Liver (tissue), 8 donors: ENCODE measurements at regions not wholly inside any gene's neighbourhood (a gene's known extent, or its start where the extent isn't known, plus 50 kb on each side); places are given as distances from the start of the nearest gene placed in this dataset.

Experiments
- DNase-seq: peaks from one replicate; pipeline ENCODE4 v3.0.0-alpha.2; 2017; ENCODE audit warnings: low spot score
- H3K27ac ChIP-seq, 2 donors: one replicate each; pipeline ENCODE4 v1.7.0; 2013; ENCODE audit warnings: inconsistent platforms in 2 of 2, low read length in 2 of 2, control low read depth in 1 of 2, low read depth in 1 of 2, mild to moderate bottlenecking in 1 of 2
- H3K27me3 ChIP-seq, 4 donors: one replicate each; pipeline versions ENCODE4 v1.6.1 to v1.7.0; 2013; ENCODE audit warnings: low read length in 3 of 4, inconsistent platforms in 1 of 4, mild to moderate bottlenecking in 1 of 4, moderate library complexity in 1 of 4; ENCODE audit not compliant: control insufficient read depth in 4 of 4, insufficient read depth in 4 of 4
- H3K36me3 ChIP-seq, 4 donors: one replicate each; pipeline versions ENCODE4 v1.6.1 to v1.7.0; 2013; ENCODE audit warnings: low read length in 3 of 4, mild to moderate bottlenecking in 3 of 4, low read depth in 1 of 4, moderate library complexity in 1 of 4; ENCODE audit not compliant: control insufficient read depth in 4 of 4, insufficient read depth in 3 of 4
- H3K4me1 ChIP-seq, 4 donors: one replicate each; pipeline versions ENCODE4 v1.6.1 to v1.7.0; 2013; ENCODE audit warnings: low read length in 3 of 4, mild to moderate bottlenecking in 3 of 4, moderate library complexity in 1 of 4; ENCODE audit not compliant: control insufficient read depth in 4 of 4, insufficient read depth in 4 of 4
- H3K4me3 ChIP-seq, 3 donors: one replicate each; pipeline versions ENCODE4 v1.6.1 to v1.7.0; 2013; ENCODE audit warnings: low read length in 3 of 3, control low read depth in 1 of 3, low read depth in 1 of 3, mild to moderate bottlenecking in 1 of 3
- H3K9ac ChIP-seq, 2 donors: one replicate each; pipeline ENCODE4 v1.7.0; 2013; ENCODE audit warnings: low read length in 2 of 2, mild to moderate bottlenecking in 2 of 2, moderate library complexity in 2 of 2, control low read depth in 1 of 2, low read depth in 1 of 2
- H3K9me3 ChIP-seq, 4 donors: one replicate each; pipeline versions ENCODE4 v1.6.1 to v1.7.0; 2013; ENCODE audit warnings: low read length in 3 of 4; ENCODE audit not compliant: control insufficient read depth in 4 of 4
- EGR1 ChIP-seq, 2 donors: IDR thresholded peaks; 2 replicates each; pipeline ENCODE4 v1.6.1; 2016 to 2018; ENCODE audit warnings: antibody characterized with exemption in 2 of 2, low read depth in 2 of 2
- FOXA1 ChIP-seq: IDR thresholded peaks from 2 replicates; pipeline ENCODE4 v1.6.1; 2016; ENCODE audit warnings: antibody characterized with exemption
- GABPA ChIP-seq, 2 donors: IDR thresholded peaks in 1 of 2; conservative IDR thresholded peaks in 1 of 2; 2 replicates each; pipeline ENCODE4 v1.6.1; 2016; ENCODE audit warnings: antibody characterized with exemption in 2 of 2, mild to moderate bottlenecking in 1 of 2, moderate library complexity in 1 of 2
- HNF4A ChIP-seq, 2 donors: conservative IDR thresholded peaks; 2 replicates each; pipeline ENCODE4 v1.6.1; 2016; ENCODE audit warnings: antibody characterized with exemption in 2 of 2, mild to moderate bottlenecking in 2 of 2
- HNF4G ChIP-seq: IDR thresholded peaks from 2 replicates; pipeline ENCODE4 v1.6.1; 2016; ENCODE audit warnings: antibody characterized with exemption
- JUND ChIP-seq, 2 donors: IDR thresholded peaks; 2 replicates each; pipeline ENCODE4 v1.6.1; 2016; ENCODE audit warnings: antibody characterized with exemption in 2 of 2
- RAD21 ChIP-seq, 2 donors: IDR thresholded peaks; 2 replicates each; pipeline ENCODE4 v1.6.1; 2016; ENCODE audit warnings: antibody characterized with exemption in 2 of 2, mild to moderate bottlenecking in 2 of 2
- RXRA ChIP-seq, 2 donors: IDR thresholded peaks; 2 replicates each; pipeline ENCODE4 v1.6.1; 2017 to 2018; ENCODE audit warnings: antibody characterized with exemption in 2 of 2, mild to moderate bottlenecking in 1 of 2
- TAF1 ChIP-seq: conservative IDR thresholded peaks from 2 replicates; pipeline ENCODE4 v1.6.1; 2016; ENCODE audit warnings: antibody characterized with exemption, mild to moderate bottlenecking
- YY1 ChIP-seq: IDR thresholded peaks from 2 replicates; pipeline ENCODE4 v1.6.1; 2016; ENCODE audit warnings: antibody characterized with exemption, mild to moderate bottlenecking
- WGBS: extraction: QIAGEN DNeasy Blood & Tissue Kit; methylation state at CpG from one replicate; pipeline ENCODE4 v1.1.7; 2013; 5-methylcytosine and 5-hydroxymethylcytosine counted together
- TF ChIP-seq, protein P1 (sequence below): IDR thresholded peaks from 2 replicates; pipeline ENCODE4 v1.6.1; 2016; ENCODE audit warnings: antibody characterized with exemption, mild to moderate bottlenecking
- TF ChIP-seq, protein P2 (sequence below): fragments of 150-350 bp; IDR thresholded peaks from 2 replicates; pipeline ENCODE4 v1.5.1; 2017; ENCODE audit warnings: improper control_type of control experiment, low read depth, low read length; ENCODE audit not compliant: missing input control
- TF ChIP-seq, protein P3 (sequence below): IDR thresholded peaks from 2 replicates; pipeline ENCODE4 v1.6.1; 2016; ENCODE audit warnings: antibody characterized with exemption
- TF ChIP-seq, protein P4 (sequence below): IDR thresholded peaks from 2 replicates; pipeline ENCODE4 v1.6.1; 2016; ENCODE audit warnings: antibody characterized with exemption
- donor health status: healthy.
- donor health status: healthy.
- donor health status: healthy.
- donor health status: healthy.
- donor health status: healthy.

DNA sequence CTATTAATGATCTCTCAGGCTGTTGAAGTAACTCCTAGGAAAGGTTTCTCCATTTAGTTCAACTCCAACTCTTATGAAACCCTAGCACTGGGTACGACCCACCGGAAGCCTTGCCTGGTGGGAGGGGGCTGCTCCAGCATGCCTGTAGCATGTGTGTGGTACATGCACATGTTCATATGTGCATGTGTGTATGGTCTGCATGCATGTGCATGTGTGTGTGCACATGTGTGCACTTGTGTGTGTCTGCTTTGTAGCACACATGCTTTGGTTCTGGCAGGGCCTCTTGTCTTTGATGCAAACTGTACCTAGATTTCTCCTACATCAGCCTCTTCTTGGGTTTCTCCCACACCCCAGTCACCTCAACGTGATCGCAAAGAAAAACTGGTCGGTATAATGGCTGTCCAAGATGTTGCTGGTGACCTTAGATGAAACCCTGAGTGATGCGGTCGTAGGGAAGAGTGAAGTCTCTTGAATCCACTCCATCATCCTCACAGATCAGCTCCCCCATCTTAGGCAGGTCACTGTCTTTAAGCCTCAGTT, 193.5 kb downstream of the MYLK4 start:
- 89% methylated on average over 7 of the region's 7 CpGs for WGBS
- H3K4me3 ChIP-seq = no peak overlapping the region
- no peaks in the 10 kb centered on the region for H3K27me3 ChIP-seq
- H3K27ac ChIP-seq = no peak overlapping the region
- no peak overlapping the region for H3K9ac ChIP-seq
- no peak for TF ChIP-seq YY1
- TF ChIP-seq, protein P1, sequence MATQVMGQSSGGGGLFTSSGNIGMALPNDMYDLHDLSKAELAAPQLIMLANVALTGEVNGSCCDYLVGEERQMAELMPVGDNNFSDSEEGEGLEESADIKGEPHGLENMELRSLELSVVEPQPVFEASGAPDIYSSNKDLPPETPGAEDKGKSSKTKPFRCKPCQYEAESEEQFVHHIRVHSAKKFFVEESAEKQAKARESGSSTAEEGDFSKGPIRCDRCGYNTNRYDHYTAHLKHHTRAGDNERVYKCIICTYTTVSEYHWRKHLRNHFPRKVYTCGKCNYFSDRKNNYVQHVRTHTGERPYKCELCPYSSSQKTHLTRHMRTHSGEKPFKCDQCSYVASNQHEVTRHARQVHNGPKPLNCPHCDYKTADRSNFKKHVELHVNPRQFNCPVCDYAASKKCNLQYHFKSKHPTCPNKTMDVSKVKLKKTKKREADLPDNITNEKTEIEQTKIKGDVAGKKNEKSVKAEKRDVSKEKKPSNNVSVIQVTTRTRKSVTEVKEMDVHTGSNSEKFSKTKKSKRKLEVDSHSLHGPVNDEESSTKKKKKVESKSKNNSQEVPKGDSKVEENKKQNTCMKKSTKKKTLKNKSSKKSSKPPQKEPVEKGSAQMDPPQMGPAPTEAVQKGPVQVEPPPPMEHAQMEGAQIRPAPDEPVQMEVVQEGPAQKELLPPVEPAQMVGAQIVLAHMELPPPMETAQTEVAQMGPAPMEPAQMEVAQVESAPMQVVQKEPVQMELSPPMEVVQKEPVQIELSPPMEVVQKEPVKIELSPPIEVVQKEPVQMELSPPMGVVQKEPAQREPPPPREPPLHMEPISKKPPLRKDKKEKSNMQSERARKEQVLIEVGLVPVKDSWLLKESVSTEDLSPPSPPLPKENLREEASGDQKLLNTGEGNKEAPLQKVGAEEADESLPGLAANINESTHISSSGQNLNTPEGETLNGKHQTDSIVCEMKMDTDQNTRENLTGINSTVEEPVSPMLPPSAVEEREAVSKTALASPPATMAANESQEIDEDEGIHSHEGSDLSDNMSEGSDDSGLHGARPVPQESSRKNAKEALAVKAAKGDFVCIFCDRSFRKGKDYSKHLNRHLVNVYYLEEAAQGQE = no peak
- TF ChIP-seq RAD21 (IDR thresholded peaks at IDR 0.05) = no peak
- TF ChIP-seq, protein P2, sequence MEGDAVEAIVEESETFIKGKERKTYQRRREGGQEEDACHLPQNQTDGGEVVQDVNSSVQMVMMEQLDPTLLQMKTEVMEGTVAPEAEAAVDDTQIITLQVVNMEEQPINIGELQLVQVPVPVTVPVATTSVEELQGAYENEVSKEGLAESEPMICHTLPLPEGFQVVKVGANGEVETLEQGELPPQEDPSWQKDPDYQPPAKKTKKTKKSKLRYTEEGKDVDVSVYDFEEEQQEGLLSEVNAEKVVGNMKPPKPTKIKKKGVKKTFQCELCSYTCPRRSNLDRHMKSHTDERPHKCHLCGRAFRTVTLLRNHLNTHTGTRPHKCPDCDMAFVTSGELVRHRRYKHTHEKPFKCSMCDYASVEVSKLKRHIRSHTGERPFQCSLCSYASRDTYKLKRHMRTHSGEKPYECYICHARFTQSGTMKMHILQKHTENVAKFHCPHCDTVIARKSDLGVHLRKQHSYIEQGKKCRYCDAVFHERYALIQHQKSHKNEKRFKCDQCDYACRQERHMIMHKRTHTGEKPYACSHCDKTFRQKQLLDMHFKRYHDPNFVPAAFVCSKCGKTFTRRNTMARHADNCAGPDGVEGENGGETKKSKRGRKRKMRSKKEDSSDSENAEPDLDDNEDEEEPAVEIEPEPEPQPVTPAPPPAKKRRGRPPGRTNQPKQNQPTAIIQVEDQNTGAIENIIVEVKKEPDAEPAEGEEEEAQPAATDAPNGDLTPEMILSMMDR = no peak
- TF ChIP-seq JUND (IDR thresholded peaks at IDR 0.05) = no peak
- no peak for TF ChIP-seq HNF4A (conservative IDR thresholded peaks at IDR 0.05)
- no peak for DNase-seq
- H3K36me3 ChIP-seq = no peaks in the 10 kb centered on the region
- no peaks in the 10 kb centered on the region for H3K9me3 ChIP-seq
- no peaks in the 10 kb centered on the region for H3K4me1 ChIP-seq

DNA sequence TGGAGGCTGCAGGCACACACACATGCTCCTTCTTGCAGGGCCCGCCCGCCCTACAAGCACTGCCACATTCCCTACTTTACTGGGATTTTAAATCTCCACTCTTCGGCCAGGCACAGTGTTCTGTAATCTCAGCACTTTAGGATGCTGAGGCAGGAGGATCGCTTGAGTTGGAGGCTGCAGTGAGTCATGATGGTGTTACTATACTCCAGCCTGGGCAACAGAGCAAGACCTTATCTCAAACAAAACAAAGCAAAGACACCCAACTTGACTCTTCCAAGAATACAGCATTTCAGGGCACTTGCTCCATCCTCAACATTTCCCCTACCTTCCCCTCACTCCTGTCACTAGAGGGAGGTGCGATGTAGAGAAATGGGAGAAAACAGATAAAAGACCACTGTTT, 194.0 kb downstream of the MYLK4 start:
- no peaks in the 10 kb centered on the region for H3K36me3 ChIP-seq
- H3K9ac ChIP-seq = no peak overlapping the region
- 94% methylated on average over 5 of the region's 5 CpGs for WGBS
- H3K27ac ChIP-seq = no peak overlapping the region
- no peaks in the 10 kb centered on the region for H3K27me3 ChIP-seq
- TF ChIP-seq RAD21 (IDR thresholded peaks at IDR 0.05) (no peak), EGR1 (IDR thresholded peaks at IDR 0.05; ENCODE audit: low read depth in 2 of 2) (no peak), JUND (IDR thresholded peaks at IDR 0.05) (no peak), FOXA1 (no peak), HNF4A (conservative IDR thresholded peaks at IDR 0.05) (no peak), TAF1 (no peak), GABPA (IDR thresholded peaks at IDR 0.05 in 1 of 2, conservative IDR thresholded peaks at IDR 0.05 in 1 of 2) (no peak), RXRA (IDR thresholded peaks at IDR 0.05) (no peak), HNF4G (no peak)
- TF ChIP-seq, protein P1 = no peak
- TF ChIP-seq, protein P3, sequence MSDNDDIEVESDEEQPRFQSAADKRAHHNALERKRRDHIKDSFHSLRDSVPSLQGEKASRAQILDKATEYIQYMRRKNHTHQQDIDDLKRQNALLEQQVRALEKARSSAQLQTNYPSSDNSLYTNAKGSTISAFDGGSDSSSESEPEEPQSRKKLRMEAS = no peak
- TF ChIP-seq, protein P4, sequence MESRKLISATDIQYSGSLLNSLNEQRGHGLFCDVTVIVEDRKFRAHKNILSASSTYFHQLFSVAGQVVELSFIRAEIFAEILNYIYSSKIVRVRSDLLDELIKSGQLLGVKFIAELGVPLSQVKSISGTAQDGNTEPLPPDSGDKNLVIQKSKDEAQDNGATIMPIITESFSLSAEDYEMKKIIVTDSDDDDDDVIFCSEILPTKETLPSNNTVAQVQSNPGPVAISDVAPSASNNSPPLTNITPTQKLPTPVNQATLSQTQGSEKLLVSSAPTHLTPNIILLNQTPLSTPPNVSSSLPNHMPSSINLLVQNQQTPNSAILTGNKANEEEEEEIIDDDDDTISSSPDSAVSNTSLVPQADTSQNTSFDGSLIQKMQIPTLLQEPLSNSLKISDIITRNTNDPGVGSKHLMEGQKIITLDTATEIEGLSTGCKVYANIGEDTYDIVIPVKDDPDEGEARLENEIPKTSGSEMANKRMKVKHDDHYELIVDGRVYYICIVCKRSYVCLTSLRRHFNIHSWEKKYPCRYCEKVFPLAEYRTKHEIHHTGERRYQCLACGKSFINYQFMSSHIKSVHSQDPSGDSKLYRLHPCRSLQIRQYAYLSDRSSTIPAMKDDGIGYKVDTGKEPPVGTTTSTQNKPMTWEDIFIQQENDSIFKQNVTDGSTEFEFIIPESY = no peak
- no peaks in the 10 kb centered on the region for H3K4me1 ChIP-seq
- no peak overlapping the region for H3K4me3 ChIP-seq
- no peaks in the 10 kb centered on the region for H3K9me3 ChIP-seq
- DNase-seq = no peak
